C4-2B (cell line): ENCODE measurements at regions not wholly inside any gene's neighbourhood (a gene's known extent, or its start where the extent isn't known, plus 50 kb on each side); places are given as distances from the start of the nearest gene placed in this dataset.

Experiments
- CTCF ChIP-seq: fragments of 450-650 bp; conservative IDR thresholded peaks from 2 replicates; pipeline ENCODE4 v1.5.1; 2017; ENCODE audit warnings: mild to moderate bottlenecking
- ZFX ChIP-seq: fragments of 450-650 bp; IDR thresholded peaks from 2 replicates; pipeline ENCODE4 v1.6.1; 2017

GRCh38 chr9:129342591-129343423 is 164.7 kb upstream of the IER5L start:
- TF ChIP-seq CTCF (no peak), ZFX (no peak)
